Activated naive CD8-positive, alpha-beta T cell treated with anti-CD3 and anti-CD28 coated beads for 36 hours (primary cell): ENCODE measurements at regions not wholly inside any gene's neighbourhood (a gene's known extent, or its start where the extent isn't known, plus 50 kb on each side); places are given as distances from the start of the nearest gene placed in this dataset.

Source experiments
- DNase-seq: peaks from one replicate; pipeline ENCODE4 v3.0.0; 2021
- H3K27ac Mint-ChIP-seq: one replicate; pipeline ENCODE4 v1.8.0; 2022; ENCODE audit warnings: mild to moderate bottlenecking, moderate library complexity, mixed read lengths
- H3K27me3 Mint-ChIP-seq: one replicate; pipeline ENCODE4 v1.8.0; 2022; ENCODE audit warnings: mild to moderate bottlenecking, mixed read lengths
- H3K36me3 Mint-ChIP-seq: one replicate; pipeline ENCODE4 v1.8.0; 2021; ENCODE audit warnings: mild to moderate bottlenecking, mixed read lengths
- H3K4me1 Mint-ChIP-seq: one replicate; pipeline ENCODE4 v1.8.0; 2021; ENCODE audit warnings: mixed read lengths
- H3K4me3 Mint-ChIP-seq: one replicate; pipeline ENCODE4 v1.8.0; 2022; ENCODE audit warnings: mild to moderate bottlenecking, moderate library complexity, mixed read lengths
- H3K9me3 Mint-ChIP-seq: one replicate; pipeline ENCODE4 v1.8.0; 2022; ENCODE audit warnings: mixed read lengths

- no peak overlapping the region for H3K4me3 Mint-ChIP-seq
- H3K27me3 Mint-ChIP-seq, result peaks cover 34% of the 10 kb centered on the region
- peaks cover 2% of the 10 kb centered on the region for H3K36me3 Mint-ChIP-seq
- no peak overlapping the region for H3K27ac Mint-ChIP-seq
- DNase-seq, result no peak
- peaks cover 3% of the 10 kb centered on the region for H3K9me3 Mint-ChIP-seq
- H3K4me1 Mint-ChIP-seq, result no peaks in the 10 kb centered on the region
Measured at GRCh38 chr12:113766131-113766878, 199.8 kb downstream of the RBM19 start.

GRCh38 chr12:113764661-113765060 is 201.5 kb downstream of the RBM19 start:
- Mint-ChIP-seq H3K4me1 (no peaks in the 10 kb centered on the region), H3K36me3 (peaks cover 2% of the 10 kb centered on the region), H3K27me3 (peaks cover 34% of the 10 kb centered on the region), H3K9me3 (peaks cover 3% of the 10 kb centered on the region), H3K4me3 (no peak overlapping the region), H3K27ac (no peak overlapping the region)
- no peak for DNase-seq

- Mint-ChIP-seq H3K4me3 (no peak overlapping the region), H3K27ac (no peak overlapping the region), H3K27me3 (peaks cover 34% of the 10 kb centered on the region), H3K36me3 (peaks cover 2% of the 10 kb centered on the region), H3K9me3 (peaks cover 3% of the 10 kb centered on the region), H3K4me1 (no peaks in the 10 kb centered on the region)
- DNase-seq, result no peak
Measured at GRCh38 chr12:113762882-113763816, 203.0 kb downstream of the RBM19 start.

GRCh38 chr12:113762155-113762881 is 203.8 kb downstream of the RBM19 start:
- no peak overlapping the region for H3K4me3 Mint-ChIP-seq
- DNase-seq, result no peak

GRCh38 chr12:113759135-113759534 is 207.0 kb downstream of the RBM19 start:
- Mint-ChIP-seq H3K4me3 (no peak overlapping the region), H3K9me3 (no peaks in the 10 kb centered on the region), H3K27ac (no peak overlapping the region), H3K36me3 (no peaks in the 10 kb centered on the region), H3K4me1 (no peaks in the 10 kb centered on the region), H3K27me3 (peaks cover 18% of the 10 kb centered on the region)
- DNase-seq, result no peak

More at GRCh38 chr12:113762155-113762881, 203.8 kb downstream of the RBM19 start:
- Mint-ChIP-seq H3K36me3 (peaks cover 2% of the 10 kb centered on the region), H3K27ac (no peak overlapping the region), H3K4me1 (no peaks in the 10 kb centered on the region), H3K27me3 (peaks cover 27% of the 10 kb centered on the region), H3K9me3 (peaks cover 3% of the 10 kb centered on the region)

- Mint-ChIP-seq H3K27ac (no peak overlapping the region), H3K4me1 (no peaks in the 10 kb centered on the region), H3K27me3 (peaks cover 18% of the 10 kb centered on the region), H3K4me3 (no peak overlapping the region), H3K36me3 (no peaks in the 10 kb centered on the region), H3K9me3 (no peaks in the 10 kb centered on the region)
- no peak for DNase-seq
Measured at GRCh38 chr12:113758165-113758924, 207.8 kb downstream of the RBM19 start.

- H3K4me1 Mint-ChIP-seq, result no peaks in the 10 kb centered on the region
- peaks cover 9% of the 10 kb centered on the region for H3K27me3 Mint-ChIP-seq
- H3K36me3 Mint-ChIP-seq, result no peaks in the 10 kb centered on the region
- no peak overlapping the region for H3K4me3 Mint-ChIP-seq
- no peak for DNase-seq
- no peaks in the 10 kb centered on the region for H3K9me3 Mint-ChIP-seq
- no peak overlapping the region for H3K27ac Mint-ChIP-seq
Measured at GRCh38 chr12:113757221-113758002, 208.7 kb downstream of the RBM19 start.

GRCh38 chr12:113756609-113757008 is 209.5 kb downstream of the RBM19 start:
- no peak for DNase-seq
- Mint-ChIP-seq H3K27ac (no peak overlapping the region), H3K36me3 (no peaks in the 10 kb centered on the region), H3K4me3 (no peak overlapping the region), H3K27me3 (peaks cover 4% of the 10 kb centered on the region), H3K9me3 (no peaks in the 10 kb centered on the region), H3K4me1 (no peaks in the 10 kb centered on the region)

GRCh38 chr12:113755098-113755497 is 211.0 kb downstream of the RBM19 start:
- no peak overlapping the region for H3K27ac Mint-ChIP-seq
- peaks cover 7% of the 10 kb centered on the region for H3K27me3 Mint-ChIP-seq

GRCh38 chr12:113751513-113751912 is 214.6 kb downstream of the RBM19 start:
- no peaks in the 10 kb centered on the region for H3K36me3 Mint-ChIP-seq
- H3K27ac Mint-ChIP-seq, result no peak overlapping the region
- H3K4me3 Mint-ChIP-seq, result no peak overlapping the region
- H3K27me3 Mint-ChIP-seq, result peaks cover 8% of the 10 kb centered on the region
- no peak for DNase-seq
- H3K4me1 Mint-ChIP-seq, result no peaks in the 10 kb centered on the region
- no peaks in the 10 kb centered on the region for H3K9me3 Mint-ChIP-seq

More at GRCh38 chr12:113755098-113755497, 211.0 kb downstream of the RBM19 start:
- Mint-ChIP-seq H3K36me3 (no peaks in the 10 kb centered on the region), H3K4me1 (no peaks in the 10 kb centered on the region), H3K4me3 (no peak overlapping the region), H3K9me3 (no peaks in the 10 kb centered on the region)
- DNase-seq, result no peak

- no peak overlapping the region for H3K27ac Mint-ChIP-seq
- H3K4me1 Mint-ChIP-seq, result no peaks in the 10 kb centered on the region
- no peaks in the 10 kb centered on the region for H3K9me3 Mint-ChIP-seq
- no peak overlapping the region for H3K4me3 Mint-ChIP-seq
- H3K36me3 Mint-ChIP-seq, result no peaks in the 10 kb centered on the region
- peaks cover 6% of the 10 kb centered on the region for H3K27me3 Mint-ChIP-seq
- DNase-seq, result no peak
Measured at GRCh38 chr12:113749433-113749815, 216.7 kb downstream of the RBM19 start.

- no peak for DNase-seq
- Mint-ChIP-seq H3K4me1 (no peaks in the 10 kb centered on the region), H3K4me3 (no peak overlapping the region), H3K9me3 (no peaks in the 10 kb centered on the region), H3K36me3 (no peaks in the 10 kb centered on the region), H3K27ac (no peak overlapping the region), H3K27me3 (peaks cover 4% of the 10 kb centered on the region)
Measured at GRCh38 chr12:113748707-113749432, 217.3 kb downstream of the RBM19 start.

- H3K27ac Mint-ChIP-seq, result no peak overlapping the region
- no peak overlapping the region for H3K4me3 Mint-ChIP-seq
- H3K4me1 Mint-ChIP-seq, result no peaks in the 10 kb centered on the region
- DNase-seq, result no peak
- H3K9me3 Mint-ChIP-seq, result no peaks in the 10 kb centered on the region
- H3K27me3 Mint-ChIP-seq, result peaks cover 4% of the 10 kb centered on the region
- H3K36me3 Mint-ChIP-seq, result no peaks in the 10 kb centered on the region
Measured at GRCh38 chr12:113747017-113747416, 219.1 kb downstream of the RBM19 start.
